ENCODE measurements at regions not wholly inside any gene's neighbourhood (a gene's known extent, or its start where the extent isn't known, plus 50 kb on each side); places are given as distances from the start of the nearest gene placed in this dataset.

- TF ChIP-seq, protein P1, sequence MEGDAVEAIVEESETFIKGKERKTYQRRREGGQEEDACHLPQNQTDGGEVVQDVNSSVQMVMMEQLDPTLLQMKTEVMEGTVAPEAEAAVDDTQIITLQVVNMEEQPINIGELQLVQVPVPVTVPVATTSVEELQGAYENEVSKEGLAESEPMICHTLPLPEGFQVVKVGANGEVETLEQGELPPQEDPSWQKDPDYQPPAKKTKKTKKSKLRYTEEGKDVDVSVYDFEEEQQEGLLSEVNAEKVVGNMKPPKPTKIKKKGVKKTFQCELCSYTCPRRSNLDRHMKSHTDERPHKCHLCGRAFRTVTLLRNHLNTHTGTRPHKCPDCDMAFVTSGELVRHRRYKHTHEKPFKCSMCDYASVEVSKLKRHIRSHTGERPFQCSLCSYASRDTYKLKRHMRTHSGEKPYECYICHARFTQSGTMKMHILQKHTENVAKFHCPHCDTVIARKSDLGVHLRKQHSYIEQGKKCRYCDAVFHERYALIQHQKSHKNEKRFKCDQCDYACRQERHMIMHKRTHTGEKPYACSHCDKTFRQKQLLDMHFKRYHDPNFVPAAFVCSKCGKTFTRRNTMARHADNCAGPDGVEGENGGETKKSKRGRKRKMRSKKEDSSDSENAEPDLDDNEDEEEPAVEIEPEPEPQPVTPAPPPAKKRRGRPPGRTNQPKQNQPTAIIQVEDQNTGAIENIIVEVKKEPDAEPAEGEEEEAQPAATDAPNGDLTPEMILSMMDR (IDR thresholded peaks at IDR 0.05; ENCODE audit: low read depth, low read length, missing input control), result no peak
- TF ChIP-seq FOXA1 (IDR thresholded peaks at IDR 0.05) (no peak), JUND (IDR thresholded peaks at IDR 0.05) (no peak), RXRA (IDR thresholded peaks at IDR 0.05) (no peak)
These were observed 369.7 kb downstream of the INSIG2 start (continued) for GRCh38 chr2:118457951-118458350.

GRCh38 chr2:118449401-118449800 is 361.1 kb downstream of the INSIG2 start:
- H3K4me1 ChIP-seq (ENCODE audit: control insufficient read depth in 4 of 4, insufficient read depth in 4 of 4, low read length in 3 of 4), result no peaks in the 10 kb centered on the region
- H3K4me3 ChIP-seq (ENCODE audit: low read depth in 1 of 3, low read length in 3 of 3), result no peak overlapping the region
- H3K9me3 ChIP-seq (ENCODE audit: control insufficient read depth in 4 of 4, low read length in 3 of 4), result no peaks in the 10 kb centered on the region
- TF ChIP-seq REST (IDR thresholded peaks at IDR 0.05) (no peak), SP1 (IDR thresholded peaks at IDR 0.05) (no peak), JUND (IDR thresholded peaks at IDR 0.05) (no peak), EGR1 (IDR thresholded peaks at IDR 0.05; ENCODE audit: low read depth in 2 of 2) (no peak)
- no peak overlapping the region for H3K9ac ChIP-seq (ENCODE audit: low read depth in 1 of 2, low read length in 2 of 2)
- H3K27ac ChIP-seq (ENCODE audit: low read depth in 1 of 2, low read length in 2 of 2), result no peak overlapping the region
- WGBS, result 84% methylated on average over 2 of the region's 2 CpGs
- no peaks in the 10 kb centered on the region for H3K36me3 ChIP-seq (ENCODE audit: control insufficient read depth in 4 of 4, insufficient read depth in 3 of 4, low read depth in 1 of 4, low read length in 3 of 4)
- peaks cover 0 to 2% (median 0%) of the 10 kb centered on the region in 4 donors for H3K27me3 ChIP-seq (ENCODE audit: control insufficient read depth in 4 of 4, insufficient read depth in 4 of 4, low read length in 3 of 4)
- DNase-seq (ENCODE audit: low spot score), result no peak

DNA sequence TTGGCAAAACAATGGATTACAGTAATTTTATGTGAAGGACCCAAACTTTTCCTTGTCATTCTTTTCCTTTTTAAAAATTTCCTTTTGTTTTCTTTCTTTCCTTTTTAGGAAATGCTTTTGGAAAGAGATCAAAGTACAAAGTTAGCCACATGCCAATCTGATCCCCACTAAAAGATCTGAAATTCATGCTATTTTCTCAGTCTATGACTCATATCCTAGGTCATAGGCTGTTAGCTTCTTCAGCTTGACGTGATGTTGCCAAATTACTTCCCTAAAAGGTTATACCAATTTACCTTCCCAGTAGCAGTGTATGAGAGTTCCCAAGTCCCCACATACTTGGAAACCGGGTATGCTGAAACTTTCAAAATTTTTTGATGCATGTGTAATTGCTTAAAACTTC is 355.3 kb downstream of the INSIG2 start:
- peaks cover 0 to 4% (median 0%) of the 10 kb centered on the region in 4 donors for H3K27me3 ChIP-seq (ENCODE audit: control insufficient read depth in 4 of 4, insufficient read depth in 4 of 4, low read length in 3 of 4)
- H3K4me3 ChIP-seq (ENCODE audit: low read depth in 1 of 3, low read length in 3 of 3), result no peak overlapping the region
- H3K36me3 ChIP-seq (ENCODE audit: control insufficient read depth in 4 of 4, insufficient read depth in 3 of 4, low read depth in 1 of 4, low read length in 3 of 4), result no peaks in the 10 kb centered on the region
- no peak for DNase-seq (ENCODE audit: low spot score)
- no peaks in the 10 kb centered on the region for H3K4me1 ChIP-seq (ENCODE audit: control insufficient read depth in 4 of 4, insufficient read depth in 4 of 4, low read length in 3 of 4)
- 50% methylated on average over 2 of the region's 2 CpGs for WGBS
- H3K9ac ChIP-seq (ENCODE audit: low read depth in 1 of 2, low read length in 2 of 2), result no peak overlapping the region
- H3K27ac ChIP-seq (ENCODE audit: low read depth in 1 of 2, low read length in 2 of 2), result no peak overlapping the region
- no peak for TF ChIP-seq ZBTB33 (IDR thresholded peaks at IDR 0.05)
- no peaks in the 10 kb centered on the region for H3K9me3 ChIP-seq (ENCODE audit: control insufficient read depth in 4 of 4, low read length in 3 of 4)

Data from liver (tissue), 8 donors.